ENCODE measurements at regions not wholly inside any gene's neighbourhood (a gene's known extent, or its start where the extent isn't known, plus 50 kb on each side); places are given as distances from the start of the nearest gene placed in this dataset.

DNA sequence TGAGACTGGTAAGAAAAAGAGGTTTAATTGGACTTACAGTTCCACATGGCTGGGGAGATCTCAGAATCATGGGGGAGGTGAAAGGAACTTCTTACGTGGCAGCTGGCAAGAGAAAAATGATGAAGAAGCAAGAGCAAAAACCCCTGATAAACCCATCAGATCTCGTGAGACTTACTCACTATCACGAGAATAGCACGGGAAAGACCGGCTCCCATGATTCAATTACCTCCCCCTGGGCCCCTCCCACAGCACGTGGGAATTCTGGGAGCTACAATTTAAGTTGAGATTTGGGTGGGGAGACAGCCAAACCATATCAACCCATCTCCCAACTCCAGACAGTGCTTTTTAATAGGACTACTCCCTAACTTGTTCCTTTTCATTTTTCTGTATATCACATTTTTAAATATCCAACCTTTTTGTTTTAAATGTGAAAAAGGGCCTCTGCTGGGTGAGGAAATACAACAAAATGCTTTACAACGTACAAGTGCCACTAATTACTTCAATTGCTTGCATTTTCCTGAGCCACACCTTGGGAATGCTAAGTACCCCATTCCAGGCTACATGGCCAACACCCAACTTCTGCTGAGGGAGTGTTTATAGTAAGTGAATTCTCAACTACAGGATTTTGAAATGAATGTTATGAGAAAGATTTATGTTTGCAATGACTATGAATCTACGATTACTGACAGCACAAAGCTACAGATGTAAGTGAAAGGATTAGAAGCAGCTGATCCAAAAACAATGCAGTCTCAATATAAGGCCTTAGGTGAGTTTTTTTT, 294.1 kb upstream of the CD180 start:
- TF ChIP-seq, protein P1, sequence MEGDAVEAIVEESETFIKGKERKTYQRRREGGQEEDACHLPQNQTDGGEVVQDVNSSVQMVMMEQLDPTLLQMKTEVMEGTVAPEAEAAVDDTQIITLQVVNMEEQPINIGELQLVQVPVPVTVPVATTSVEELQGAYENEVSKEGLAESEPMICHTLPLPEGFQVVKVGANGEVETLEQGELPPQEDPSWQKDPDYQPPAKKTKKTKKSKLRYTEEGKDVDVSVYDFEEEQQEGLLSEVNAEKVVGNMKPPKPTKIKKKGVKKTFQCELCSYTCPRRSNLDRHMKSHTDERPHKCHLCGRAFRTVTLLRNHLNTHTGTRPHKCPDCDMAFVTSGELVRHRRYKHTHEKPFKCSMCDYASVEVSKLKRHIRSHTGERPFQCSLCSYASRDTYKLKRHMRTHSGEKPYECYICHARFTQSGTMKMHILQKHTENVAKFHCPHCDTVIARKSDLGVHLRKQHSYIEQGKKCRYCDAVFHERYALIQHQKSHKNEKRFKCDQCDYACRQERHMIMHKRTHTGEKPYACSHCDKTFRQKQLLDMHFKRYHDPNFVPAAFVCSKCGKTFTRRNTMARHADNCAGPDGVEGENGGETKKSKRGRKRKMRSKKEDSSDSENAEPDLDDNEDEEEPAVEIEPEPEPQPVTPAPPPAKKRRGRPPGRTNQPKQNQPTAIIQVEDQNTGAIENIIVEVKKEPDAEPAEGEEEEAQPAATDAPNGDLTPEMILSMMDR (optimal IDR thresholded peaks at IDR 0.05 in 1 of 3, IDR thresholded peaks at IDR 0.05 in 1 of 3, conservative IDR thresholded peaks at IDR 0.05 in 1 of 3; ENCODE audit: extremely low read depth in 1 of 3, insufficient read depth in 2 of 3, low read length in 3 of 3) = no peak
- no peak for TF ChIP-seq EZH2 (IDR thresholded peaks at IDR 0.05; ENCODE audit: low read length)
